ENCODE measurements at regions not wholly inside any gene's neighbourhood (a gene's known extent, or its start where the extent isn't known, plus 50 kb on each side); places are given as distances from the start of the nearest gene placed in this dataset.

DNA sequence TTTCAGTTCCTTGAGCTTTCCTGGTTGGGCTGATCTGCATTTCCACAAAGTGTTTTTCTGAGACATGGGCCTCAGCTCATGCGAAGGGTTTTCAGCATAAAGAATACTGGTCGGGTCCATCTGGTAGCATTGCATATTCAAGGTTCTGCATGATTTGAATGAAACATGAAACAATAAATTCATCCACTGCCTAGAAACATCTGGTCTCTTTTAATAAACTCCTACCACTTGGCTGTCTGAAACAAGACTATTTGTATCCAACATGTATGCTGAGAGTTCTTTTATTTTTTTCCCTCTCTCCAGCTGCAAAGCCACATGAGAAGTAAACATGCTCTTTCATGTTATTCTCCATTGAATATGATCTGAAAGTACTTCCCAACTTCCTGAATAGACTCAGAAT is 314.9 kb upstream of the SOX11 start:
- TF ChIP-seq, protein P1, sequence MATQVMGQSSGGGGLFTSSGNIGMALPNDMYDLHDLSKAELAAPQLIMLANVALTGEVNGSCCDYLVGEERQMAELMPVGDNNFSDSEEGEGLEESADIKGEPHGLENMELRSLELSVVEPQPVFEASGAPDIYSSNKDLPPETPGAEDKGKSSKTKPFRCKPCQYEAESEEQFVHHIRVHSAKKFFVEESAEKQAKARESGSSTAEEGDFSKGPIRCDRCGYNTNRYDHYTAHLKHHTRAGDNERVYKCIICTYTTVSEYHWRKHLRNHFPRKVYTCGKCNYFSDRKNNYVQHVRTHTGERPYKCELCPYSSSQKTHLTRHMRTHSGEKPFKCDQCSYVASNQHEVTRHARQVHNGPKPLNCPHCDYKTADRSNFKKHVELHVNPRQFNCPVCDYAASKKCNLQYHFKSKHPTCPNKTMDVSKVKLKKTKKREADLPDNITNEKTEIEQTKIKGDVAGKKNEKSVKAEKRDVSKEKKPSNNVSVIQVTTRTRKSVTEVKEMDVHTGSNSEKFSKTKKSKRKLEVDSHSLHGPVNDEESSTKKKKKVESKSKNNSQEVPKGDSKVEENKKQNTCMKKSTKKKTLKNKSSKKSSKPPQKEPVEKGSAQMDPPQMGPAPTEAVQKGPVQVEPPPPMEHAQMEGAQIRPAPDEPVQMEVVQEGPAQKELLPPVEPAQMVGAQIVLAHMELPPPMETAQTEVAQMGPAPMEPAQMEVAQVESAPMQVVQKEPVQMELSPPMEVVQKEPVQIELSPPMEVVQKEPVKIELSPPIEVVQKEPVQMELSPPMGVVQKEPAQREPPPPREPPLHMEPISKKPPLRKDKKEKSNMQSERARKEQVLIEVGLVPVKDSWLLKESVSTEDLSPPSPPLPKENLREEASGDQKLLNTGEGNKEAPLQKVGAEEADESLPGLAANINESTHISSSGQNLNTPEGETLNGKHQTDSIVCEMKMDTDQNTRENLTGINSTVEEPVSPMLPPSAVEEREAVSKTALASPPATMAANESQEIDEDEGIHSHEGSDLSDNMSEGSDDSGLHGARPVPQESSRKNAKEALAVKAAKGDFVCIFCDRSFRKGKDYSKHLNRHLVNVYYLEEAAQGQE (IDR thresholded peaks at IDR 0.05; ENCODE audit: insufficient read depth in 1 of 2, low read depth in 2 of 2, low read length in 2 of 2), result no peak
- no peak for TF ChIP-seq TAF1 (IDR thresholded peaks at IDR 0.05; ENCODE audit: borderline replicate concordance, insufficient read depth, low read length)
